ENCODE measurements at regions not wholly inside any gene's neighbourhood (a gene's known extent, or its start where the extent isn't known, plus 50 kb on each side); places are given as distances from the start of the nearest gene placed in this dataset.

GRCh38 chr1:99589186-99589636 is 56.7 kb upstream of the PALMD start (continued):
- TF ChIP-seq BORCS8-MEF2B (CRISPR knock-in tag; IDR thresholded peaks at IDR 0.05) = 0 out of 2 replicates have a peak, but pooled peaks have one; percentile 46
- 0 out of 2 replicates have a peak, but pooled peaks have one; percentile 37 for TF ChIP-seq ZNF639 (CRISPR knock-in tag; conservative IDR thresholded peaks at IDR 0.05)
- TF ChIP-seq FOXO4 (CRISPR knock-in tag; conservative IDR thresholded peaks at IDR 0.05) = no peak
- no peak for TF ChIP-seq AHR (CRISPR knock-in tag; IDR thresholded peaks at IDR 0.05)
- no peak for TF ChIP-seq ZZZ3 (CRISPR knock-in tag; IDR thresholded peaks at IDR 0.05; ENCODE audit: borderline replicate concordance)
- TF ChIP-seq DZIP1 (CRISPR knock-in tag; IDR thresholded peaks at IDR 0.05) = no peak
- no peak for TF ChIP-seq TP53 (CRISPR knock-in tag; conservative IDR thresholded peaks at IDR 0.05)
- TF ChIP-seq CREBL2 (CRISPR knock-in tag; IDR thresholded peaks at IDR 0.05; ENCODE audit: borderline replicate concordance) = no peak
- no peak for TF ChIP-seq TOE1 (CRISPR knock-in tag; IDR thresholded peaks at IDR 0.05)
- TF ChIP-seq ZNF205 (CRISPR knock-in tag; IDR thresholded peaks at IDR 0.05) = peak; percentile 35; the same call in 1 of the 2 replicates
- no peak for TF ChIP-seq CREB3 (CRISPR knock-in tag; IDR thresholded peaks at IDR 0.05)
- TF ChIP-seq HOXA9 (CRISPR knock-in tag; IDR thresholded peaks at IDR 0.05; ENCODE audit: borderline replicate concordance) = no peak
- no peak for TF ChIP-seq ZNF235 (CRISPR knock-in tag; IDR thresholded peaks at IDR 0.05; ENCODE audit: borderline replicate concordance)
- TF ChIP-seq AKNA (CRISPR knock-in tag; IDR thresholded peaks at IDR 0.05; ENCODE audit: borderline replicate concordance) = no peak
- peak; percentile 28; the same call in 1 of the 2 replicates for TF ChIP-seq ZFX (CRISPR knock-in tag; IDR thresholded peaks at IDR 0.05; ENCODE audit: low read depth)
- TF ChIP-seq ARID3A (IDR thresholded peaks at IDR 0.05; ENCODE audit: low read depth, low read length) = no peak
